ENCODE measurements at regions not wholly inside any gene's neighbourhood (a gene's known extent, or its start where the extent isn't known, plus 50 kb on each side); places are given as distances from the start of the nearest gene placed in this dataset.

DNA sequence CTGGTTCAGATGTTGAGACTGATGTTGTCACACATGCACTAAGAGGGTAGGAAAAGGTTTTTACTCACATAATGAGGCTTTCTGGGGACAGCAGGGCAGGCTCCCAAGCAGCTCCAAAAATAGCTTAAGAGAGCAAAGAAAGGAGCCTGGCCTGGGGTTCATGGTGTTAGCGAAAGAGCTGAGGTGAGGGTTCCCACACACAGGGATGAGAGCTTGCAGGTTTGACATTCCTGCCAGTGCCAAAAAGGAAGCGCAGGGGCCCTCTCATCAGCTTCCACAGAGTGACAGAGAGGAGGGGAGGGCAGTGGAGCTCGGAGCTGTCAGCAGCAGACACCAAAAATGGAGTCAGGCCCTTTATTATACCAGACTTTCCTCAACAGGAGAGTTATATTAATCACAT lies 65.5 kb upstream of the FAM216B start:
- TF ChIP-seq EZH2 (IDR thresholded peaks at IDR 0.05; ENCODE audit: borderline replicate concordance, low read depth, low read length, poor library complexity, severe bottlenecking): no peak
- TF ChIP-seq CTCF (conservative IDR thresholded peaks at IDR 0.05; ENCODE audit: low read depth, low read length): no peak
